HEK293 (cell line): ENCODE measurements at regions not wholly inside any gene's neighbourhood (a gene's known extent, or its start where the extent isn't known, plus 50 kb on each side); places are given as distances from the start of the nearest gene placed in this dataset.

Source experiments
- CTCF ChIA-PET: fragments of 350-600 bp; formaldehyde crosslinking; extraction: SDS; loops from one replicate; lab custom pipeline; 2021; ENCODE audit warnings: antibody characterized with exemption; lab: Yijun Ruan, JAX
- POLR2A ChIA-PET: fragments of 300-600 bp; formaldehyde crosslinking; extraction: SDS; loops from one replicate; lab custom pipeline; 2020; ENCODE audit warnings: antibody characterized with exemption, inconsistent platforms; lab: Yijun Ruan, JAX
- H3K27ac ChIP-seq: fragments of 200-500 bp; sonication (Bioruptor generic); 2 replicates; pipeline ENCODE4 v1.5.1; 2014; ENCODE audit warnings: low read depth, low read length, control low read depth, inconsistent platforms; ENCODE audit errors: extremely low read depth
- H3K36me3 ChIP-seq, 2 experiments: fragments of 200-500 bp in 1 of 2; sonication (Bioruptor generic) in 1 of 2; 1 replicate in 1 of 2; 2 replicates in 1 of 2; pipeline ENCODE4 v1.5.1; 2014 to 2017; ENCODE audit warnings: inconsistent platforms in 2 of 2, low read length in 2 of 2; ENCODE audit not compliant: control insufficient read depth in 2 of 2, insufficient read depth in 1 of 2
- H3K4me1 ChIP-seq: fragments of 200-500 bp; sonication (Bioruptor generic); 2 replicates; pipeline ENCODE4 v1.5.1; 2014; ENCODE audit warnings: mild to moderate bottlenecking, low read length, inconsistent platforms; ENCODE audit not compliant: control insufficient read depth, insufficient read depth
- H3K4me3 ChIP-seq: 2 replicates; pipeline ENCODE4 v1.5.1; 2011; ENCODE audit warnings: low read depth, mild to moderate bottlenecking, control low read depth, low read length, moderate library complexity
- H3K9me3 ChIP-seq: fragments of 200-500 bp; sonication (Bioruptor generic); 2 replicates; pipeline ENCODE4 v1.5.1; 2014; ENCODE audit warnings: low read depth, low read length, inconsistent platforms; ENCODE audit not compliant: control insufficient read depth, insufficient read depth
- GLI2 ChIP-seq: fragments of 450-650 bp; formaldehyde crosslinking; IDR thresholded peaks from 2 replicates; pipeline ENCODE4; 2017; ENCODE audit warnings: missing biosample characterization, missing genetic modification characterization, low read depth, borderline replicate concordance
- KLF9 ChIP-seq: fragments of 450-650 bp; formaldehyde crosslinking; IDR thresholded peaks from 2 replicates; pipeline ENCODE4 v1.5.1; 2016; ENCODE audit warnings: missing biosample characterization, missing genetic modification characterization, low read depth
- SALL2 ChIP-seq: fragments of 450-650 bp; formaldehyde crosslinking; IDR thresholded peaks from 2 replicates; pipeline ENCODE4 v1.5.0; 2017; ENCODE audit warnings: missing biosample characterization, mild to moderate bottlenecking, missing genetic modification characterization, borderline replicate concordance
- SETDB1 ChIP-seq: IDR thresholded peaks from one replicate; pipeline ENCODE4 v1.6.1; 2017; ENCODE audit warnings: mild to moderate bottlenecking, low read length, moderate library complexity, mixed read lengths; ENCODE audit not compliant: insufficient read length
- ZNF132 ChIP-seq: fragments of 450-650 bp; formaldehyde crosslinking; IDR thresholded peaks from 2 replicates; pipeline ENCODE4 v1.5.1; 2017; ENCODE audit warnings: missing biosample characterization, missing genetic modification characterization, borderline replicate concordance
- ZNF146 ChIP-seq: fragments of 450-650 bp; formaldehyde crosslinking; IDR thresholded peaks from 2 replicates; pipeline ENCODE4 v1.5.1; 2016; ENCODE audit warnings: missing biosample characterization, missing genetic modification characterization
- ZNF202 ChIP-seq: fragments of 450-650 bp; formaldehyde crosslinking; IDR thresholded peaks from 2 replicates; pipeline ENCODE4 v1.5.1; 2016; ENCODE audit warnings: missing biosample characterization, missing genetic modification characterization, borderline replicate concordance
- ZNF214 ChIP-seq: fragments of 450-650 bp; formaldehyde crosslinking; IDR thresholded peaks from 2 replicates; pipeline ENCODE4 v1.5.1; 2017; ENCODE audit warnings: missing biosample characterization, mild to moderate bottlenecking, missing genetic modification characterization, borderline replicate concordance
- ZNF24 ChIP-seq: fragments of 450-650 bp; formaldehyde crosslinking; IDR thresholded peaks from 2 replicates; pipeline ENCODE4 v1.5.1; 2016; ENCODE audit warnings: missing biosample characterization, missing genetic modification characterization
- ZNF354C ChIP-seq: fragments of 450-650 bp; formaldehyde crosslinking; IDR thresholded peaks from 2 replicates; pipeline ENCODE4 v1.5.1; 2016; ENCODE audit warnings: missing biosample characterization, missing genetic modification characterization, low read depth, borderline replicate concordance
- ZNF394 ChIP-seq: fragments of 450-650 bp; formaldehyde crosslinking; IDR thresholded peaks from 2 replicates; pipeline ENCODE4 v1.5.1; 2016; ENCODE audit warnings: missing biosample characterization, missing genetic modification characterization, mild to moderate bottlenecking, moderate library complexity, borderline replicate concordance
- ZNF555 ChIP-seq: fragments of 450-650 bp; formaldehyde crosslinking; conservative IDR thresholded peaks from 2 replicates; pipeline ENCODE4 v1.5.1; 2017; ENCODE audit warnings: missing biosample characterization, mild to moderate bottlenecking, missing genetic modification characterization, inconsistent platforms
- ZNF621 ChIP-seq: fragments of 450-650 bp; formaldehyde crosslinking; IDR thresholded peaks from 2 replicates; pipeline ENCODE4 v1.5.1; 2017; ENCODE audit warnings: missing biosample characterization, missing genetic modification characterization
- ZNF660 ChIP-seq: fragments of 450-650 bp; IDR thresholded peaks from 2 replicates; pipeline ENCODE4 v1.5.1; 2018; ENCODE audit warnings: missing biosample characterization, mild to moderate bottlenecking, missing genetic modification characterization
- TF ChIP-seq, protein P1 (sequence below): fragments of 450-650 bp; formaldehyde crosslinking; IDR thresholded peaks from 2 replicates; pipeline ENCODE4 v1.5.1; 2016; ENCODE audit warnings: missing biosample characterization, missing genetic modification characterization, low read depth
- TF ChIP-seq, protein P2 (sequence below): fragments of 450-650 bp; formaldehyde crosslinking; IDR thresholded peaks from 2 replicates; pipeline ENCODE4 v1.5.1; 2016; ENCODE audit warnings: missing biosample characterization, missing genetic modification characterization, borderline replicate concordance
- TF ChIP-seq, protein P3 (sequence below): fragments of 450-650 bp; formaldehyde crosslinking; IDR thresholded peaks from 2 replicates; pipeline ENCODE4 v1.5.1; 2016; ENCODE audit warnings: missing biosample characterization, missing genetic modification characterization

DNA sequence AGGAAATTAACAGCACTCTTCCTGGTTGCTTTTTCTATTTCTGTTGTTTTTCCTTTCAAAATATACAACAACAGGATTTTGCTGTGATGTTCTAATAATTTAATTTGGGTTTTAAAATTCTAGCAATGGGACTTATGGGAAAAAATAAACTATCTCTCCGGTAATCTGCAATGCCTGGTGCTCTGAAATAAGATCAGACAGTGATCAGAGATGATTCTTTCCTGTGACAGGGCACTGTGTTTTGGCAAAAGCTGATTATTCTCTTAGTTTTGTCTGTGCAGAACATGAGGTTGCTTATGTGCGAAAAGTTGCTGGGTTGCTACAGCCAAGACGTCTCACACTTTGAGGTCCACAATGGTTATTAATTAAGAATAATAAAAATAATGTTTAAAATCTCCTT lies 291.7 kb downstream of the FBXO8 start:
- Histone ChIP-seq H3K4me3 (no peak overlapping the region), H3K4me1 (no peaks in the 10 kb centered on the region), H3K9me3 (no peaks in the 10 kb centered on the region), H3K36me3 (no peaks in the 10 kb centered on the region), H3K27ac (no peak overlapping the region)
- no peak for TF ChIP-seq ZNF132
- TF ChIP-seq, protein P1, sequence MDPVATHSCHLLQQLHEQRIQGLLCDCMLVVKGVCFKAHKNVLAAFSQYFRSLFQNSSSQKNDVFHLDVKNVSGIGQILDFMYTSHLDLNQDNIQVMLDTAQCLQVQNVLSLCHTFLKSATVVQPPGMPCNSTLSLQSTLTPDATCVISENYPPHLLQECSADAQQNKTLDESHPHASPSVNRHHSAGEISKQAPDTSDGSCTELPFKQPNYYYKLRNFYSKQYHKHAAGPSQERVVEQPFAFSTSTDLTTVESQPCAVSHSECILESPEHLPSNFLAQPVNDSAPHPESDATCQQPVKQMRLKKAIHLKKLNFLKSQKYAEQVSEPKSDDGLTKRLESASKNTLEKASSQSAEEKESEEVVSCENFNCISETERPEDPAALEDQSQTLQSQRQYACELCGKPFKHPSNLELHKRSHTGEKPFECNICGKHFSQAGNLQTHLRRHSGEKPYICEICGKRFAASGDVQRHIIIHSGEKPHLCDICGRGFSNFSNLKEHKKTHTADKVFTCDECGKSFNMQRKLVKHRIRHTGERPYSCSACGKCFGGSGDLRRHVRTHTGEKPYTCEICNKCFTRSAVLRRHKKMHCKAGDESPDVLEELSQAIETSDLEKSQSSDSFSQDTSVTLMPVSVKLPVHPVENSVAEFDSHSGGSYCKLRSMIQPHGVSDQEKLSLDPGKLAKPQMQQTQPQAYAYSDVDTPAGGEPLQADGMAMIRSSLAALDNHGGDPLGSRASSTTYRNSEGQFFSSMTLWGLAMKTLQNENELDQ (tag by site-specific recombination), result no peak
- no peak for TF ChIP-seq SALL2
- TF ChIP-seq ZNF394 (tag by site-specific recombination), result no peak
- TF ChIP-seq, protein P2, sequence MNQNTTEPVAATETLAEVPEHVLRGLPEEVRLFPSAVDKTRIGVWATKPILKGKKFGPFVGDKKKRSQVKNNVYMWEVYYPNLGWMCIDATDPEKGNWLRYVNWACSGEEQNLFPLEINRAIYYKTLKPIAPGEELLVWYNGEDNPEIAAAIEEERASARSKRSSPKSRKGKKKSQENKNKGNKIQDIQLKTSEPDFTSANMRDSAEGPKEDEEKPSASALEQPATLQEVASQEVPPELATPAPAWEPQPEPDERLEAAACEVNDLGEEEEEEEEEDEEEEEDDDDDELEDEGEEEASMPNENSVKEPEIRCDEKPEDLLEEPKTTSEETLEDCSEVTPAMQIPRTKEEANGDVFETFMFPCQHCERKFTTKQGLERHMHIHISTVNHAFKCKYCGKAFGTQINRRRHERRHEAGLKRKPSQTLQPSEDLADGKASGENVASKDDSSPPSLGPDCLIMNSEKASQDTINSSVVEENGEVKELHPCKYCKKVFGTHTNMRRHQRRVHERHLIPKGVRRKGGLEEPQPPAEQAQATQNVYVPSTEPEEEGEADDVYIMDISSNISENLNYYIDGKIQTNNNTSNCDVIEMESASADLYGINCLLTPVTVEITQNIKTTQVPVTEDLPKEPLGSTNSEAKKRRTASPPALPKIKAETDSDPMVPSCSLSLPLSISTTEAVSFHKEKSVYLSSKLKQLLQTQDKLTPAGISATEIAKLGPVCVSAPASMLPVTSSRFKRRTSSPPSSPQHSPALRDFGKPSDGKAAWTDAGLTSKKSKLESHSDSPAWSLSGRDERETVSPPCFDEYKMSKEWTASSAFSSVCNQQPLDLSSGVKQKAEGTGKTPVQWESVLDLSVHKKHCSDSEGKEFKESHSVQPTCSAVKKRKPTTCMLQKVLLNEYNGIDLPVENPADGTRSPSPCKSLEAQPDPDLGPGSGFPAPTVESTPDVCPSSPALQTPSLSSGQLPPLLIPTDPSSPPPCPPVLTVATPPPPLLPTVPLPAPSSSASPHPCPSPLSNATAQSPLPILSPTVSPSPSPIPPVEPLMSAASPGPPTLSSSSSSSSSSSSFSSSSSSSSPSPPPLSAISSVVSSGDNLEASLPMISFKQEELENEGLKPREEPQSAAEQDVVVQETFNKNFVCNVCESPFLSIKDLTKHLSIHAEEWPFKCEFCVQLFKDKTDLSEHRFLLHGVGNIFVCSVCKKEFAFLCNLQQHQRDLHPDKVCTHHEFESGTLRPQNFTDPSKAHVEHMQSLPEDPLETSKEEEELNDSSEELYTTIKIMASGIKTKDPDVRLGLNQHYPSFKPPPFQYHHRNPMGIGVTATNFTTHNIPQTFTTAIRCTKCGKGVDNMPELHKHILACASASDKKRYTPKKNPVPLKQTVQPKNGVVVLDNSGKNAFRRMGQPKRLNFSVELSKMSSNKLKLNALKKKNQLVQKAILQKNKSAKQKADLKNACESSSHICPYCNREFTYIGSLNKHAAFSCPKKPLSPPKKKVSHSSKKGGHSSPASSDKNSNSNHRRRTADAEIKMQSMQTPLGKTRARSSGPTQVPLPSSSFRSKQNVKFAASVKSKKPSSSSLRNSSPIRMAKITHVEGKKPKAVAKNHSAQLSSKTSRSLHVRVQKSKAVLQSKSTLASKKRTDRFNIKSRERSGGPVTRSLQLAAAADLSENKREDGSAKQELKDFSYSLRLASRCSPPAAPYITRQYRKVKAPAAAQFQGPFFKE (tag by site-specific recombination), result no peak
- no peak for TF ChIP-seq ZNF214 (tag by site-specific recombination)
- no peak for TF ChIP-seq ZNF660 (tag by site-specific recombination)
- TF ChIP-seq KLF9 (tag by site-specific recombination), result no peak
- no peak for TF ChIP-seq SETDB1
- no peak for TF ChIP-seq GLI2 (tag by site-specific recombination)
- no peak for TF ChIP-seq ZNF354C (tag by site-specific recombination)
- no peak for TF ChIP-seq ZNF24 (tag by site-specific recombination)
- TF ChIP-seq ZNF146 (tag by site-specific recombination), result no peak
- TF ChIP-seq ZNF555 (tag by site-specific recombination), result no peak
- CTCF ChIA-PET, result interaction anchor here (1.1 to 1.3 kb wide), 2 partner anchors 128 to 239 kb away, joined by 3 to 4 read pairs; no protein-coding TSS in a partner anchor
- POLR2A ChIA-PET, result no interaction called here

DNA sequence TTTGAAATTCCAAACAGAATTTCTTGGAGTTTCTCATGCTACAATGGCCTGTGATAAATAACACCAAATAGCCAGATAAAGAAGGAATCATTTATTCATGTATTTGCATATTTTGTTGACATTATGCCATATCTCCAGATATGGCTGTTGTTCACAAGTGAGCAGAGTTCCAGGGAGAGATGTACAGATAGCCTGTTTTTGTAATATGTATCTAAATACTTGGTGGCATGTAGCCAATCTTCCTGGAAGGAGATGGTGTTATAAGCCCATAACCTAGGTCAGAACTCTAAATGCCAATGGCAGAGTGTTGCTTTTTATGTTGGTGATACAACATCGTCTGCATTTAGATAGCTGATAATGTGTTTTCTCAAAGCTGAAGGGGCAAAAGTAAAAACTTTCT lies 292.2 kb downstream of the FBXO8 start:
- Histone ChIP-seq H3K36me3 (no peaks in the 10 kb centered on the region), H3K4me1 (no peaks in the 10 kb centered on the region), H3K27ac (no peak overlapping the region), H3K4me3 (no peak overlapping the region), H3K9me3 (no peaks in the 10 kb centered on the region)
- POLR2A ChIA-PET, result no interaction called here
- TF ChIP-seq ZNF202 (tag by site-specific recombination) (no peak), ZNF621 (tag by site-specific recombination) (no peak)
- TF ChIP-seq, protein P3, sequence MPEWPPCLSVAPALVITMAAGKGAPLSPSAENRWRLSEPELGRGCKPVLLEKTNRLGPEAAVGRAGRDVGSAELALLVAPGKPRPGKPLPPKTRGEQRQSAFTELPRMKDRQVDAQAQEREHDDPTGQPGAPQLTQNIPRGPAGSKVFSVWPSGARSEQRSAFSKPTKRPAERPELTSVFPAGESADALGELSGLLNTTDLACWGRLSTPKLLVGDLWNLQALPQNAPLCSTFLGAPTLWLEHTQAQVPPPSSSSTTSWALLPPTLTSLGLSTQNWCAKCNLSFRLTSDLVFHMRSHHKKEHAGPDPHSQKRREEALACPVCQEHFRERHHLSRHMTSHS (tag by site-specific recombination), result no peak
- CTCF ChIA-PET, result interaction anchor here (0.7 to 1.3 kb wide), 5 partner anchors 16 to 570 kb away, joined by 3 to 4 read pairs (median 3); no protein-coding TSS in a partner anchor
